G401.6 (cell line): ENCODE measurements at regions not wholly inside any gene's neighbourhood (a gene's known extent, or its start where the extent isn't known, plus 50 kb on each side); places are given as distances from the start of the nearest gene placed in this dataset.

Source experiments
- FAIRE-seq: peaks from 2 replicates; lab custom pipeline; 2012; peaks lifted over from hg19 to GRCh38; lab: Jason Lieb, UNC

DNA sequence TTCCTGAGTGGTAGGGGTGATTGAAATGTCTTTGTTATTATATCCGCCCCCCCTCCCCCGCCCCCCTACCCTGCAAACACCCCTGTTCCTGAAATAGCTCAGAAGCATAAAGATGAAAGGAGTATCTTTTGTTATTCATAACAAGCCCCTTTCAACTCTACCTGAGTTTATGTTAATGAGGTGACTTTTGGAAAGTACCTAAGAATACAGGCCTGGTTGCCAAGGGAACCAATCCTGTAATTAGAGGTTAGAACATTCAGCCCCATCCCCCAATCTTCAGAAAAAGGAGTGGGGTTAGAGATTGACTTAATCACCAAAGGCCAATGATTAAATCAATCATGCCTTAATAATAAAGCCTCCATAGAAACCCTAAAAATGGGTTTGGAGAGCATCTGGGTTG is 979.2 kb upstream of the GJE1 start:
- FAIRE-seq: no peak

DNA sequence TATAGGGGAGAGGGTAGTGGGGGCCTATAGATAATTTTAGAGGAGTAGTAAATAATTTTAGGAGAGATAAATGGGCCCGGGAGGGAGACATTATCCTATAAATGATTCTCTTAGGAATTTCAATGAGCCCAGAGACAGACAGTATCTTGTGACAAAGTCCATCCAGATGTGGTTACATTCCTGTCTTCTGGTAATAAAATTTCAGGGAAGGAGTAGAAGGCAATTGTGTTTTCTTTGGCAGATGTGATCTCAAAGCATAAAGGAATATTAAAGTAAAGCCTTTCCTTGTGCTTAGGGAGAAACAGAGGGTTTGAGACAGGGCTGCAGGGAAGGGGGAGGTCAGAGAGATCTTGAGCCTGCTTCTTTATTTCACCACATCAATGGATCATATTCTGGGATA is 979.8 kb upstream of the GJE1 start:
- no peak for FAIRE-seq

DNA sequence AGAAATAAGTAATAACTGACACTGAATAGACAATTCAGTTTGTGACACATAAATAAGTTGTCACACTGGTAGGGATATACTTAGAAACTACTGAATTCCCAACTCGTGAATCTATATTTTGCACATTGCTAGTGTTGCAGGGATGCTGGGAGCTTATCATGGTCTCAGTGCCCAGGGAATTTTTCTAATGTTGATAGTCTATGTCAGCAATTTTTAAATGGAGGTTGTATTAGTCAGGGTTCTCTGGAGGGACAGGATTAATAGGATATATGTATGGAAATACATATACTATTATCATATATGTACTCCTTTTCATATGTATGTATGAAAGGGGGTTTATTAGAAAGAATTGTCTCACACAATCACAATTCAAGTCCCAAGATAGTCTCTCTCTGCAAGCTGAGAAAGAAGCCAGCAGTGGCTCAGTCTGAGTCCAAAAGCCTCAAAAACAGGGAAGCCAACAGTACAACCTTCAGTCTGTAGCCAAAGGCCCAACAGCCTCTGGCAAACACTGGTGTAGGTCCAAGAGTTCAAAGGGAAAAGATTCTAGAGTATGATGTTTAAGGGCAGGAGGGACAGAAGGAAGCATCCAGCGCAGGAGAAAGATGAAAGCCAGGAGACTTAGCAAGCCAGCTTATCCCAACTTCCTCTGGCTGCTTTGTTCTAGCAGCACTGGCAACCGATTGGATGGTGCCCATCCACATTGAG is 980.9 kb upstream of the GJE1 start:
- FAIRE-seq: no peak

DNA sequence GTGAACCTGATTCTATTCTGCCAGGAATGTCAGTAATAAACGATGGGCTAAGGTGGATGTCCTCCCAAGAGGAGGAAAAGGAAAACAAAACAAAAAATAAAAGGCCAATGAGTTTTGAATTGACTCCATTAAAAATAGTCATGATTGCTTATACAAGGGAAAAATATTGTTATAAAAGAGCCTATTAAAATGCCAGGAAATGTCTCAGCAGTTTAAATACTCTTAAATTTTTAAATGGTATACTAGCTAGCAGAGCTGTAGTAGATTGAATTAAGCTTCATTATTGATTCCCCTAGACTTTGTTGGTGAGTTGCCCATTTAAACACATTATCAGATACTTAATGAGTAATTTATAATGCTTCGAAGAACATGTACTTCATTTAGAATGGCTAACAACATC is 990.9 kb upstream of the GJE1 start:
- peak; percentile 3 for FAIRE-seq

DNA sequence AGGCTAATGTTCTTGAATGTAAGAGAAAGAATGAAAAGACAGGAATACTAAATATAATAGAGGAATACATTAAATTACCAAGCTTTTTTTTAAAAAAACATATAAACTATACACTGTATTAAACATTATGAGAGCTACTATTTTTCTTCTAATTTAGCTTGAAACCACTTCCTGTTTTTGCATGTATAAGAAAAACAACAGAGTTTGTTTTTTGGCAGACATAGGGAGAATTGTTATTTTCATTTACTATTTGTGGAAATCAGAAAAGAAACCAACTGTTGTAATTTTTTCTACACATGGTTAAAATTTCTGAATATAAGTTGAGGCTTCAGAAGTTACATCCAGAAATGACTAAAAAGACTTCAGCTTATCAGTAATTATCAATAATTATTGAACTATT is 991.8 kb upstream of the GJE1 start:
- FAIRE-seq: no peak

DNA sequence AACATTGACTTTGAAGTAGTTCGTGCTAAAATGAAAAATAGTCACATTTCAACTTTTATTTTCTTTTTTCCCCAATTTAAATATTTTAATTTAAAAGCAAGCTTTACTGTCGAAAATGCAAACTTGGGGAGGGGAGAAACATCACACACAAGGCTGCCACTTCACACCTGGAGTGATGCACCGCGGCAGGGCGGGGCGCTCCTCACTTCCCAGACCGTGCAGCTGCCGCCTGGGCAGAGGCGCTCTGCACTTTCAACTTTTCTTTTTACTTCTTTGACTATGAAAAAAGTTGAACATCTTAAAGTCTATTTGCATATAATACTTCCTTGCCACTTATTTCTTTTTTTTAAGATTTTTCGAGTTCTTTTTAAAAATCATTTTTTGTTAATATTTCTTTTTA is 993.3 kb upstream of the GJE1 start:
- no peak for FAIRE-seq

DNA sequence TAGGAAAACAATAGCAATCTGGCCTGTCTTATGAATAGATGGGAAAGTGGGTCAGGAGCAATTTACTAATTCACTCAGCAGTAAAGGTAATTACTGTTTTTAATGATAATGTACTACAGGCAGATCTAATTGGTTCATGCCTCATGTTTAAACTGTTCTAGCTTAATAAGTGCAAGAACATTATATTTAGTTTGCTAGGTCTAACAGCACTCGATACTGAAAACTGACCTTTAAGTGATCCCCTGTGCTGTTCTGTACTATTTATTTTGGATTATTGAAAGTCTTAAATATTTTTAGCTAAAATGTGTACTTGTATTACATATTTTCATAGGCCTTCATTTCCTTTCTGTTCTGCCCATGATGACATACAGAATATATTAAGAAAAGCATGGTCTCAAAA is 998.0 kb upstream of the GJE1 start:
- FAIRE-seq: no peak

DNA sequence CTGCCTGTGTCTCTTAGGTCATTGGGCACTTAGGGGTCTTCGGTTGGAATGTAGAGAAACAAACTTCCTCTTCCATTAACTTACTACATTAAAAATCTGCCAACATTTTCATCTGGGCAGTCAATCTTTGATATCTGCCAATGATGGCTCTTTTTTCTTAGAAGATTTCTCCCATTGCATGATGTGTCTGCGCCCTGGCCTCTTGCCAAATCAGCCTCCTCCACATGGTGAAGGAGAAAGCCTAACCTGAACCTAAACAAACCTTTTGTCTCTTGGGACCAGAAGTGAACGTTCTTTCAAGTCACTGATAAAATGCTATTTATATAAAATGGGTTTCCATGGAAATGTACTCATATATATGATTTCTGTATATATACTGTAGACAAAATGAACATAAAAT is 998.9 kb upstream of the GJE1 start:
- FAIRE-seq: no peak

DNA sequence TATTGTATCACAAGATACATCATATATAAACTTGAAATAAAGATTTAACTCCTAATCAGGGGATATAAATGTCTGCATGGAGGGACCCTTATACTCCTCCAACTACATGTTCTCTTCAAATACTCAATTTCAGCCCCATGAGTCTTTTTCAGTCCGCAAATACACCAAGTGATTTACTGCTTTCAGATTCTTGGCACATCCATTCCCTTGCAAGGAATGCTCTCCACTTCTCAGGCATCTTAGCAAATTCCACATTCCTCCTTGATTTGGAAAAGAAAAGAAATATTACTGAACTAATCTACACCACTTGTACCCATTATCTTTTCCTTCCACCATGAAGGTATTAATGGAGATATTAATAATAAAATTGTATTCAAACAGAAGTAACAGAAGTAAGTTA is 999.4 kb upstream of the GJE1 start:
- FAIRE-seq: no peak

DNA sequence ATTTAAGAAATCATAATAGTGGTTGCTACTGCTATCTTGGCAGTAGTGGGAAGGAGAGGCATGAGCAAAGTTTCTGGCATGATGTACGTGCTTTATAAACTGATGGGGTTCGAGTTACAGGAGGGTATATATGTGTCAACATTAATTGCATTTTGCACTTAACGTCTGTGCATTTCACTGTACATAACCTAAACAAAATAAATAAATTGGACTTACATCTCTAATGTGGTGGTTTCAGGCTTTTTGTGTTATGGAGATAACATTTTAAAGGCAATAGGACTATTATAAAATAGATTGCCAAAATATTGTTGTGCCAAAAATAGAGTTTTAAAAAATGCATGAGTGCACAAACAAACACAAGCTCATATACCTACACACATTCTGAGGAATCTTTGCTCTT is 1001.1 kb upstream of the GJE1 start:
- no peak for FAIRE-seq

DNA sequence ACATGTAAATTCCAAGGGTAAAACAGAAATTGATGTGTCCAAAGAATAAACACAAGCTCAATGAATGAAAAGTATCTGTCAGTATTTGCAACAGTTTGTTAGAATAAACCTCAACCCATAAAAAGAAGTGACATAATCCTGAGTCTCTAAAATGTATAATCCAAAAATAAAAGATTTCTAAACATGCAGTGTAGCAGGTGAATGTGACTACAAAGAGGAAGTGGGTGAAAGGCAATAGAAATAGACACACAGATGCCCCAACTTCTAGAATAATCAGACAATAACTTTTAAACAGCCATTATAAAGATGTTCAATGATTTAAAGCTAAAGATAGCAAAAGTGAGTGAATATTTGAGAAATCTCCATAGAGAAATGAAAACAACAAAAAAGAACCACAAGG is 1009.2 kb upstream of the GJE1 start:
- FAIRE-seq: no peak

DNA sequence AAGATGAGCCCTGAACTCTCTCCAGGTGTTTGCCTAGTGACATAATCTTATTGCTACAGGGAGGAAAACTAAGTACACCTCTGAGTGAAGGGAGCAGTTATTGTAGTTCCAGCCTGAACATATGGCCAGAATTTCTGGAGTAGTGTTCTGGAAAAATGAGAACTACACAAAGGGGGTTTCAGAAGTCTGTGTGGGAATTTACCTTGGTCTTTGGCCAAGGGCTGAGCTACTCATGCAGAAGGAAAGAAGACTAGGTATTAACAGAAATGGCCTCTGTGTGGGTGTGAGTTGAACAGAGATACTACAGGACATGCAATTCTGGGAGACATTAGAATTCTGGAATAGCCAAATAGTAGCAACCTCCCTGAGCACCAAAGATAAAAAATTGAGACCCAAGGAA is 1009.7 kb upstream of the GJE1 start:
- no peak for FAIRE-seq

DNA sequence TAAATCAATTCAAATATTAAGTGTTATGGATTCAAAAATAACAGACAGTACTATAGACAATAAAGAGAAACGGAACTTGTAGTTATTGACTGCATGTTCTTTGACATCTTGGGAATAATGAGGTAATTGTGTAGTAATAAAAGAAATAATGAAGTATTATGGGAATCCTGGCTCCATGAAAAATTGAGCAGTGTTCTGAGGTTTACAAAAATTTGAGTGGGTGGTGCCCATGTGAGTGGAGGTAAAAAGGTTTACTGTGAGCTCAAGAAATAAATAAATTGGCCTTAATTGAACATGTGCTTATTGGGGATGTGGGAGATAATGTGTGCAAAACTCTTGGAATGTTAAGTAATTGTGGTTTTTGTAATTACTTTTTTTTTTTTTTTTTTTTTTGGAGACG is 1013.7 kb upstream of the GJE1 start:
- no peak for FAIRE-seq

DNA sequence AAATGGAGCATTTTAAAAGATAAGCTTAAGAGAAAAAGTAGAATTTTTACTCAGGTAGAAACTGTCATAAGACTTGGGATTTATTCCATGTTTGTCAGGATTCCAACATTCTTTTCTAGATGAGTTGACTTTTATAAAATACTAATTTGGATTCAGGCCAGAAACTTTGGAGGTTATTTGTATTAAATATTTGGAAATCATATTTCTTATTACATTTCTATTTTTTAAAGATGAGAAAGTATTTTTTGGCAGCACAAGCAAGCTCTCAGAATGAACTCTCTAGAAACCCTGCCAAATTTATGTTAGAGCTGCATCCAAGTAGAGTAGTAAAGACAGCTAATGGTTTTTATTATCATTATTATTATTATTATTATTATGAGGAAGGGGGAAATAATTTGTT is 1014.9 kb upstream of the GJE1 start:
- no peak for FAIRE-seq

DNA sequence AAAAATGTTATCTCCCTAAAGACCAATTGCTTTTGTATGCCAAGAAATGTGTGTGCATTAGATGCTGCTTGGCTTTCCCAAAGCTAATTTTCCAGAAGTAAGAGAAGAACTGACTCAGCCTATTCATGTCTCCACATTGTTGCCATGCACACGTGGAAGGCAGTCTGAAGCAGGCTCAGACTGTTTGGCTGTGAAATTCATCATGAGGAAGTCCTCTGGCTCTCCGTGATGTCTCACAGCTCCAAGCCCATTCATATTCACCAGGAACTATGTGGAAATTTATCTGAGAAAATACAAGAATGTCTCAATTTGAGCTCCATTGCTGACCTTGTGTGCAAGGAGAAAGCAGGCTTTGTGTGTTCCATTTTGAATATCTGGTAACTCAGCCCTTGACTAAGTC is 1022.2 kb upstream of the GJE1 start:
- FAIRE-seq: no peak

DNA sequence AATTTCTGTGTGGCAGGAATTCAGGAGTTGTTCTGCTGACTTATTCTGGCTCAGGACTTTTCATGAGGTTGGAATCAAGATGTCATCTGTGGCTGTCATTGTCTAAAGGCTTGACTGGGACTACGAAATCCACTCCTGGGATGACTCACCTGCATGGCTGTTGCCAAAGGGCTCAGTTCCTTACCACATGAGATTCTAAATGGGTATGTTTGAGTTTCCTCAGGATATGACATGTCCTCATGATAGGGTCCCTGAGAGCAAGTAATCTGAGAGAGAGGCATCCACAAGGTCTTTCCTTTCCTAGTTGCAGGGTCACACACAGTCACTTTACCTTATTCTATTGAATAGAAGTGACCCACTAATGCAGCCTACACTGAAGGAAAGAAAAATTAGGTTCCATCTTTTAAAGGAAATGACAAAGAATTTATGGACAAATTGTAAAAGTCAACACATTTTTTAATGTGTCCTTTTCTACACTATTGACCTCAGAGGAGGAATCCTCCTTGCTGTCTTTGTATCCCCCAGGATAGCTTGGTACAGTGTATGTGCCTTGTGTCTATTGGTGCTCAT is 1025.0 kb upstream of the GJE1 start:
- no peak for FAIRE-seq

DNA sequence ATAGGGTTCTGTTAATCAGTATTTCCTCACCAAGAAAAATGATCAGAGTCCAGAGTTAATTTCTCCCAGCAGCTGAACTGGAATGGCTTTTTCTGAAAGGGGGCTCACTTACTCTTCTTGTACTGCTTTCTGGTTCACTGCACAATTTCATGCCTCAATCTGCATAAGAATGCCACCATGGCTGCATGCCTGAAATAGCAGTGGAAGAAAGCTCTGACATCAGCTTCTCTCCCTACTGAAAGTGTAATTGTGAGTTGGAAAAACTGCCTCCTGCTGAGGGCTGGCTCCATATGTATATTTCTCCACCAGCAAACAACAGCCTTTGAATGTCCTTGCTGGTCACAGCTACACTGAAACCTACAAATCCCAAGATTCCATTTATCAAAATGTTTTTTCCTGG is 1027.2 kb upstream of the GJE1 start:
- FAIRE-seq: no peak

DNA sequence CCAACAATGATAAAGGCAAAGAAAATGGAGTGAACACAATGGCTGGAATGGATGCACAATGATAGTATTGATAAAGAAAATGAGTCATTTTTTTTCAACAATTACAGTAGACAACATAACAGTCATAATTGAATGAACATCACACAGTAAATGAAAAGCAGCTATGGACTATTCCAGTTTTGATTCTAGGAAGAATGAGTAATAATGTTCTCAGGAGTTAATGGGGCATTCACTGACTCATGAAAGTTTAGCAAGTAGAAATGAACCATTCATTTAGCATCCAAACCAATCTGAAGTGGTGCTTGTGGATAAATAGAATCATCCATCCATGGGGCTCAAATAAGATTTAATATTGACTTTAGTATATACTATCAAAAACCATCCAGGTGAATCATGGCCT is 1029.5 kb upstream of the GJE1 start:
- no peak for FAIRE-seq

DNA sequence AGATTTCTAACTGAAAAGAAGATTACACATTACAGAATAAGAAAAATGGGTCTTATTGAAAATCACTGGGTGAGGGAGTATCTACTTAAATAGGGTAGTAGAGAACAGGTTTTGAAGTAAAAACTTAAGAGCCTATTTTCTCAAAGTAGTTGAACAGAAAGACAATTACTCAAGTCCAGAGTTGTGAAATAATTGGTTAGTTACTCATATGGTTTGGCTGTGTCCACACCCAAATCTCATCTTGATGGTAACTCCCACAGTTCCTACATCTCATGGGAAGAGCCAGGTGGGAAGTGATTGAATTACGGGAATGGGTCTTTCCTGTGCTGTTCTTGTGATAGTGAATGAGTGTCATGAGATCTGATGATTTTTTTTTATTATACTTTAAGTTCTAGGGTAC is 1035.3 kb upstream of the GJE1 start:
- no peak for FAIRE-seq

DNA sequence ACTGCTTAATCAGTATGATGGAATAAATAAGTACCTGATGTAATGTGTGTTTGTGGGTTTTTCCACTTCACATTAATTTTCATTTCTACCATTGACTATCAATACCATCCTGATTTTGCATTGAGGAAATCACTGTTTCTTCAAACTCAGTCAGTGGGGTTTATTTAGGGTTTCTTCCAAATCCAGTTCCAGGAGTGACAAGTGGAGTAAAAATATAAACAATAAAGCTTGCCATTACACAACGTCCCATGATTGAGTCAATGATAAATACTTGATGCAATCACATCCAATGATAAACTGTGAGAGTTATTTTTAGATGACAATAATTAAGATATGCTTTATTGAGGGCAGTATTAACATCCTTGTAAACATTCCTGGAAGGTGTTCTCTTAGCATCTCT is 1037.4 kb upstream of the GJE1 start:
- no peak for FAIRE-seq

DNA sequence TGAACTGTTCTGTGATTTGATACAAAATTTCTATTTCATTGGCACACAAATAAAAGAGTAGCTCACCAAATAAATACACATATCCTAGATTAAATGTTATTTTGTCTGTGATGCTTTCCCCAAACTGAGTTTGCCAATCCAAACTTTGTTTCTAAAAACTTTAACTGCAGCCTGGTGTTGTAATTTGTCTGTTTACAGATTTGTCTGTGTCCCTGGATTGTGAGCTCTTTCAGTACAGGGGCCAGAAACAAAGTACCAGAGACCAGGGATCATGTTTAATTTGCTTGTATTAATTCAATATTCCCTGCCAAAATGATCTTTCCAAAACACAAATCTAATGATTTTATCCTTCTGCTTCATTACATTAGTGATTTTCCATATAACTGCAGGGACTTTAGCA is 1044.6 kb upstream of the GJE1 start:
- FAIRE-seq: no peak

DNA sequence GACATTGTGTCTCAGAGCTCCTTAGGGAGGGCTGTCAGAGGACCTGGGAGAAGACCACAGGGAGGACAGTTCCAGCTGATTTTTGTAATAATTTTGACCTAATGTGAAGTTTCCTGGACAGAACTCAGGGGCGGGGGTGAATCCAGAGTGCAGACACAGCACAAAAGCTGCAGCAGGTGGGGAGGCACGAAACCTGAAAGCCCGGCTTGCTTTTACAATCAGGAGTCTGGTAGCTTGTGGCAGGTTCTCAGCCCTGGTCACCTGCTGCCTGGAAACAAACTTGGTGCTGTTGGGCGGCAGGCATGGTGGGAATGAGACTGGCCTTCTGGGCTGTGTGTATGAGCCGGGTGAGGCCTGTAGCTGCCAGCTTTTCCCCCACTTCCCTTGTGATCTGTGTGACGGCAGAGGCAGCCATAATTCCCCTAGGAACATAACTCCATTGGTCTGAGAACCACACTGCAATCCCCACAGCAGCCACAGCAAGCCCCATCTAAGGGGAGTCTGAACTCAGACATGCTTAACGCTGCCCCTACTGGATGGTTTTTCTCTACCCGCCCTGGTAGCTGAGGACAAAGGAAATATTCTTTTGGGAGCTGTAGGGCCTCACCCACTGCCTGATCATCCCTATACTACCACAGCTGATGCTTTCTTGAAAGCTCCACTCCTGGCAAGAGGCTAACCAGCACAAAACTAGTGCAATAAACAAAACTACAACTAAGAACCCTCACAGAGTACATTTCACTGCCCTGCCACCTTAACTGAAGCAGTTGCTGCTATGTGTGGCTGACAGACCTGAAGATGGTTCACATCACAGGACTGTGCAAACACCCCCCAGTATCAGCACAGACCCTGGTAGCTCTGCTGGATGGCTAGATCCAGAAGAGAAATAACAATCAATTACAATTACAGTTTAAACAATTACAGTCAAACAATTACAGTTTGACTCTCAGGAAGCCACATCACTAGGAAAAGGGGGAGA is 1055.1 kb upstream of the GJE1 start:
- no peak for FAIRE-seq

DNA sequence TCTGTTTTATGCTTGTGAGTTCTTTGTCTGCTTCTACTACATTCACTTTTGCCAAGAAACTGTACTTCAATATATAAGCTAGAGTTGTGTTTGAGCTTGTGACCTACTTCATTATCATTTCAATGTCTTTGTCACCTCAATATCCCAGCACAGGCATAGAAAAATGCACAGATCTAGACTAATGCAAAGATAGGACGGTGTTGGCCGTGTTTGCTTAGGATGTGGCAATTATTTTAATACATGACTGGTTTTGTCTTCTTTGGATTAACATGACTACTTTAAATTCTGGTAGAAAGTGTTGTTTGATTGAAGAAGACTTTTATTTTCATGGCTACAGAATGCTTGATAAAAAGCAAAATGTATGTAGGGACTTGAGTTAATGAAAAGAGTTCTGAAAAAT is 1075.0 kb upstream of the GJE1 start:
- FAIRE-seq: no peak
